Left cardiac atrium (tissue), 4 donors: ENCODE measurements at regions not wholly inside any gene's neighbourhood (a gene's known extent, or its start where the extent isn't known, plus 50 kb on each side); places are given as distances from the start of the nearest gene placed in this dataset.

ENCODE experiments used
- ATAC-seq, 2 donors: fragments of 200-7000 bp; cut with Tn5 transposase; one replicate each; pipeline ENCODE4 v1.9.1; 2020; ENCODE audit warnings: mild to moderate bottlenecking in 2 of 2, moderate library complexity in 2 of 2
- DNase-seq: peaks from one replicate; pipeline ENCODE4 v3.0.0-alpha.2; 2020
- intact Hi-C, 2 donors: fragments of 100-400 bp; cut with DNase I; formaldehyde crosslinking; loops; one replicate each; pipeline versions ENCODE4 v1.14.1 to v1.15.1; 2022 to 2023
- donor health status: DM: no; HTN: yes; CAD: no.
- donor health status: DM: no; HTN: yes; CAD: no; lungs with severe emphysema.
- donor health status: DM: yes; HTN: yes; CAD: no.
- donor health status: Dilated cardiomyopathy.

GRCh38 chr3:30233913-30234646 is 372.3 kb upstream of the TGFBR2 start:
- DNase-seq (no peak), ATAC-seq (no peak)
- intact Hi-C loops = no loop called here

GRCh38 chr3:30236011-30236410 is 370.4 kb upstream of the TGFBR2 start:
- no peak for ATAC-seq
- no peak for DNase-seq

GRCh38 chr3:30241721-30242120 is 364.7 kb upstream of the TGFBR2 start:
- ATAC-seq (no peak), DNase-seq (no peak)
- intact Hi-C loops = no loop called here

More at GRCh38 chr3:30236011-30236410, 370.4 kb upstream of the TGFBR2 start:
- intact Hi-C loops = no loop called here

- intact Hi-C loops = no loop called here
- ATAC-seq = no peak
- no peak for DNase-seq
Observed at GRCh38 chr3:30245858-30246622, 360.4 kb upstream of the TGFBR2 start.

- no peak for ATAC-seq
- DNase-seq = no peak
- intact Hi-C loops = no loop called here
Observed at GRCh38 chr3:30248423-30248822, 358.0 kb upstream of the TGFBR2 start.

- DNase-seq = no peak
- intact Hi-C loops = no loop called here
- no peak for ATAC-seq
Observed at GRCh38 chr3:30252474-30252873, 353.9 kb upstream of the TGFBR2 start.

- intact Hi-C loops = no loop called here
- ATAC-seq (no peak), DNase-seq (no peak)
Observed at GRCh38 chr3:30253832-30254231, 352.6 kb upstream of the TGFBR2 start.

GRCh38 chr3:30256474-30256873 is 349.9 kb upstream of the TGFBR2 start:
- intact Hi-C loops = no loop called here
- DNase-seq = no peak
- ATAC-seq = no peak

GRCh38 chr3:30258426-30259392 is 347.7 kb upstream of the TGFBR2 start:
- ATAC-seq (no peak), DNase-seq (no peak)
- intact Hi-C loops = no loop called here

GRCh38 chr3:30259730-30260129 is 346.7 kb upstream of the TGFBR2 start:
- DNase-seq (no peak), ATAC-seq (no peak)
- intact Hi-C loops = no loop called here

GRCh38 chr3:30260762-30261161 is 345.6 kb upstream of the TGFBR2 start:
- intact Hi-C loops = no loop called here

GRCh38 chr3:30263238-30263924 is 343.0 kb upstream of the TGFBR2 start:
- DNase-seq = no peak

More at GRCh38 chr3:30260762-30261161, 345.6 kb upstream of the TGFBR2 start:
- DNase-seq (no peak), ATAC-seq (no peak)

GRCh38 chr3:30263925-30264313 is 342.5 kb upstream of the TGFBR2 start:
- DNase-seq (peak; percentile 22), ATAC-seq (no peak)
- intact Hi-C loops = no loop called here

More at GRCh38 chr3:30263238-30263924, 343.0 kb upstream of the TGFBR2 start:
- intact Hi-C loops = no loop called here
- no peak for ATAC-seq

- ATAC-seq (no peak), DNase-seq (no peak)
- intact Hi-C loops = no loop called here
Observed at GRCh38 chr3:30266524-30266923, 339.9 kb upstream of the TGFBR2 start.

GRCh38 chr3:30268288-30268687 is 338.1 kb upstream of the TGFBR2 start:
- ATAC-seq (no peak), DNase-seq (no peak)
- intact Hi-C loops = no loop called here

GRCh38 chr3:30269751-30270445 is 336.5 kb upstream of the TGFBR2 start:
- no peak for ATAC-seq
- DNase-seq = no peak
- intact Hi-C loops = no loop called here

GRCh38 chr3:30271781-30272180 is 334.6 kb upstream of the TGFBR2 start:
- DNase-seq (no peak), ATAC-seq (no peak)
- intact Hi-C loops = no loop called here

- intact Hi-C loops = no loop called here
- DNase-seq = no peak
- ATAC-seq = no peak
Observed at GRCh38 chr3:30273304-30274072, 332.9 kb upstream of the TGFBR2 start.
